ENCODE measurements at regions not wholly inside any gene's neighbourhood (a gene's known extent, or its start where the extent isn't known, plus 50 kb on each side); places are given as distances from the start of the nearest gene placed in this dataset.

DNA sequence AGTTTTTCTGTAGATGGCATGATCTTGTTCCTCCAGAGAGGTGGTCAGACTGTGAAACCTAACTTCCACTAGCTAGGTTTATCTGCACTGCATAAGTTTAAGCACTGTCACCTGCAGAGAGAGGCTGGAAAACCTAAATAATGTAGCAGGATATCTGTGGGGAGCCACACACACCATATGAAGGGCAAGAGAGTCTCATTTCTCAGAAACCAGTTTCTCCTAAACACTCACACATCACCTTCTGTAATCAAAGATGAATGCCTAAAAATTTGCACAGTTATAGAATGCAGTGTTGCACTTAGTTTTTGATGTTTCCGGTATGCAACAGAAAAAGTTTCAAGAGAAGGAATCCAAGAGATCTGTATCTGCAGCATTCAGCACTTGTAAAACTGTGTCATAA is 654.6 kb downstream of the ADGRL2 start:
- Mint-ChIP-seq H3K9me3 (no peaks in the 10 kb centered on the region), H3K27ac (no peak overlapping the region), H3K27me3 (no peaks in the 10 kb centered on the region), H3K4me1 (ENCODE audit: low read depth) (no peaks in the 10 kb centered on the region), H3K36me3 (ENCODE audit: low read depth) (no peaks in the 10 kb centered on the region), H3K4me3 (no peak overlapping the region)
- no peak overlapping the region for H3K4me3 ChIP-seq (ENCODE audit: low read length)
- H3K36me3 ChIP-seq (ENCODE audit: insufficient read depth, low read length): no peaks in the 10 kb centered on the region
- H3K27me3 ChIP-seq (ENCODE audit: control insufficient read depth in 1 of 2, insufficient read depth in 2 of 2, low read length in 2 of 2): no peaks in the 10 kb centered on the region
- ATAC-seq (ENCODE audit: poor library complexity): no peak
- DNase-seq: no peak
- no peak overlapping the region for H3K27ac ChIP-seq (ENCODE audit: low read depth in 1 of 2, low read length in 2 of 2)
- intact Hi-C loops (cut with DNase I, micrococcal nuclease): no loop called here
- no peaks in the 10 kb centered on the region for H3K4me1 ChIP-seq (ENCODE audit: insufficient read depth, low read length)
- no peaks in the 10 kb centered on the region for H3K9me3 ChIP-seq (ENCODE audit: control insufficient read depth in 1 of 2, insufficient read depth in 1 of 2, low read length in 2 of 2)
- ChIA-PET CTCF (no interaction called here), POLR2A (no interaction called here)
- no peak for TF ChIP-seq CTCF (IDR thresholded peaks at IDR 0.05)

- H3K27me3 Mint-ChIP-seq: no peaks in the 10 kb centered on the region
- H3K4me1 ChIP-seq (ENCODE audit: insufficient read depth, low read length): no peaks in the 10 kb centered on the region
- no peak overlapping the region for H3K4me3 Mint-ChIP-seq
- ATAC-seq (ENCODE audit: poor library complexity) (no peak), DNase-seq (no peak)
- H3K27ac ChIP-seq (ENCODE audit: low read depth in 1 of 2, low read length in 2 of 2): no peak overlapping the region
- no peaks in the 10 kb centered on the region for H3K36me3 Mint-ChIP-seq (ENCODE audit: low read depth)
- POLR2A ChIA-PET: no interaction called here
- CTCF ChIA-PET: no interaction called here
- H3K4me3 ChIP-seq (ENCODE audit: low read length): no peak overlapping the region
- H3K9me3 Mint-ChIP-seq: no peaks in the 10 kb centered on the region
- H3K27ac Mint-ChIP-seq: no peak overlapping the region
- no peak for TF ChIP-seq CTCF (IDR thresholded peaks at IDR 0.05)
- no peaks in the 10 kb centered on the region for H3K27me3 ChIP-seq (ENCODE audit: control insufficient read depth in 1 of 2, insufficient read depth in 2 of 2, low read length in 2 of 2)
- H3K36me3 ChIP-seq (ENCODE audit: insufficient read depth, low read length): no peaks in the 10 kb centered on the region
- no peaks in the 10 kb centered on the region for H3K4me1 Mint-ChIP-seq (ENCODE audit: low read depth)
- intact Hi-C loops (cut with DNase I, micrococcal nuclease): no loop called here
- no peaks in the 10 kb centered on the region for H3K9me3 ChIP-seq (ENCODE audit: control insufficient read depth in 1 of 2, insufficient read depth in 1 of 2, low read length in 2 of 2)
Observed at GRCh38 chr1:82454431-82454830, 653.7 kb downstream of the ADGRL2 start.

- H3K27me3 Mint-ChIP-seq: no peaks in the 10 kb centered on the region
- Histone ChIP-seq H3K27ac (ENCODE audit: low read depth in 1 of 2, low read length in 2 of 2) (no peak overlapping the region), H3K9me3 (ENCODE audit: control insufficient read depth in 1 of 2, insufficient read depth in 1 of 2, low read length in 2 of 2) (no peaks in the 10 kb centered on the region), H3K27me3 (ENCODE audit: control insufficient read depth in 1 of 2, insufficient read depth in 2 of 2, low read length in 2 of 2) (no peaks in the 10 kb centered on the region), H3K36me3 (ENCODE audit: insufficient read depth, low read length) (no peaks in the 10 kb centered on the region), H3K4me1 (ENCODE audit: insufficient read depth, low read length) (no peaks in the 10 kb centered on the region), H3K4me3 (ENCODE audit: low read length) (no peak overlapping the region)
- no peak overlapping the region for H3K4me3 Mint-ChIP-seq
- no peaks in the 10 kb centered on the region for H3K36me3 Mint-ChIP-seq (ENCODE audit: low read depth)
- CTCF ChIA-PET: no interaction called here
- DNase-seq (no peak), ATAC-seq (ENCODE audit: poor library complexity) (no peak)
- H3K4me1 Mint-ChIP-seq (ENCODE audit: low read depth): no peaks in the 10 kb centered on the region
- H3K9me3 Mint-ChIP-seq: no peaks in the 10 kb centered on the region
- POLR2A ChIA-PET: no interaction called here
- intact Hi-C loops (cut with DNase I, micrococcal nuclease): no loop called here
- TF ChIP-seq CTCF (IDR thresholded peaks at IDR 0.05): no peak
- no peak overlapping the region for H3K27ac Mint-ChIP-seq
Observed at GRCh38 chr1:82453511-82454185, 652.9 kb downstream of the ADGRL2 start.
